Activated T-cell treated with anti-CD3 and anti-CD28 coated beads, Interleukin-2, amount 50 U/mL, for 72 hours (primary cell): ENCODE measurements at regions not wholly inside any gene's neighbourhood (a gene's known extent, or its start where the extent isn't known, plus 50 kb on each side); places are given as distances from the start of the nearest gene placed in this dataset.
"Not testable (repeated sequence)": the region's sequence is repeated elsewhere in the genome, so short reads cannot be mapped to it uniquely, and the experiment has no call there.

ENCODE experiments used
- ATAC-seq, 2 donors: fragments of 150-1000 bp; cut with Tn5 transposase; replicated peaks in 1 of 2; 2 replicates each; pipeline ENCODE4 v1.10.0; 2021; ENCODE audit warnings: moderate library complexity in 2 of 2, mild to moderate bottlenecking in 1 of 2
- DNase-seq, 2 donors: peaks; one replicate each; pipeline ENCODE4 v3.0.0; 2021 to 2022; ENCODE audit warnings: mixed read lengths in 1 of 2
- H3K27ac Mint-ChIP-seq: one replicate; pipeline ENCODE4 v1.8.0; 2022; ENCODE audit warnings: mild to moderate bottlenecking, moderate library complexity, mixed read lengths
- H3K27me3 Mint-ChIP-seq: one replicate; pipeline ENCODE4 v1.8.0; 2022; ENCODE audit warnings: low read depth, mixed read lengths
- H3K36me3 Mint-ChIP-seq, 2 donors: one replicate each; pipeline ENCODE4 v1.8.0; 2022; ENCODE audit warnings: mixed read lengths in 2 of 2, mild to moderate bottlenecking in 1 of 2; ENCODE audit not compliant: insufficient read depth in 2 of 2
- H3K4me1 Mint-ChIP-seq: one replicate; pipeline ENCODE4 v1.8.0; 2022; ENCODE audit warnings: low read depth, mixed read lengths
- H3K4me3 Mint-ChIP-seq, 2 donors: one replicate each; pipeline ENCODE4 v1.8.0; 2022; ENCODE audit warnings: mild to moderate bottlenecking in 2 of 2, mixed read lengths in 2 of 2, moderate library complexity in 2 of 2
- H3K9me3 Mint-ChIP-seq, 2 donors: one replicate each; pipeline ENCODE4 v1.8.0; 2022; ENCODE audit warnings: mixed read lengths in 2 of 2

DNA sequence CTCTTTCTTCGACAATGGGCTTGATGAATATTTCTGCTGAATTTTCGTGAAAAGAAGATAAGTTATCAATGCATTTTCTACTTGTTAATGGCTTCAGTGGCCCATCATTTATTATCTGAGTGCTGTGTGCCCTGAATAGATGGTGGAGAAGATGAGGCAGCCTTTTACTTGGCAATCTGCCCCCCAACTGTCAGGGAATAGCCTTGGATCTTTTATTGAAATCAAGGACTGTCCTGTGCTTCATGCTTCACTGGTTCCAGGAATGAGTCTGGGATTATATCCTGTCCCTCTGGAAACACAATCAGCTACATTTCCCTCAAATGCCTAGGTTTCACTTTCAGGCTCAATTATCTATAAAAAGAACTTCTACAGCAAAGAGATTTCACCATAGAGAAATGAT, 75.9 kb upstream of the NXPH1 start:
- H3K4me1 Mint-ChIP-seq = no peaks in the 10 kb centered on the region
- H3K36me3 Mint-ChIP-seq = no peaks in the 10 kb centered on the region
- peaks cover 19% of the 10 kb centered on the region for H3K27me3 Mint-ChIP-seq
- ATAC-seq (no peak), DNase-seq (no peak)
- H3K4me3 Mint-ChIP-seq = no peak overlapping the region
- no peaks in the 10 kb centered on the region for H3K9me3 Mint-ChIP-seq
- H3K27ac Mint-ChIP-seq = no peak overlapping the region

DNA sequence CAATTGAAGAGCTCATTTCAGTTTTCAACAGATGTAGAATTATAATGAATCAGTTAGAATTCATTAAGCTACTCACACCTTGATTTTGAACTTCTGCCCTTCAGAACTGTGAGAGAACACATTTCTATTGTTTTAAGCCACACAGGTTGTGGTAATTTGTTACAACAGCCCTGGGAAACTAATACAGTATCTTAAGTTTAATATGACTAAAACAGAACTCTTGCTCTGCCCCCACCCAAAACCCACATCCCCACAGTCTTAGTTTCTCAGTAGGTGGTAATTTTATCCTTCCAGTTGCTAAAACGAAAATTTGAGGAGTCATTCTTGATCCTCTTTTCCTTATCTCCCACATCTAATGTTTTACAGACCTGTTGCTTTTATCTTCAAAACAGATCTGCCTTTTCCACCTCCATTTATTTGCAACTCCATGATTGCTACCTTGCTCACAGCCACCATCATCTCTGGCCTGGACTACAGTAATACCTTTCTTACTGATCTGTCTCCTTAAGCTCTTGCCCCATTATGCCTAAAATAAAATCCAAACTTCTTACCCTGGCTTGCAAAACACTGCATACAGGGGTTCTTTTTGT, 72.8 kb upstream of the NXPH1 start:
- no peaks in the 10 kb centered on the region for H3K4me1 Mint-ChIP-seq
- no peaks in the 10 kb centered on the region for H3K36me3 Mint-ChIP-seq
- H3K4me3 Mint-ChIP-seq = no peak overlapping the region
- no peaks in the 10 kb centered on the region for H3K9me3 Mint-ChIP-seq
- ATAC-seq = no peak
- no peak for DNase-seq
- H3K27ac Mint-ChIP-seq = no peak overlapping the region
- peaks cover 32% of the 10 kb centered on the region for H3K27me3 Mint-ChIP-seq

DNA sequence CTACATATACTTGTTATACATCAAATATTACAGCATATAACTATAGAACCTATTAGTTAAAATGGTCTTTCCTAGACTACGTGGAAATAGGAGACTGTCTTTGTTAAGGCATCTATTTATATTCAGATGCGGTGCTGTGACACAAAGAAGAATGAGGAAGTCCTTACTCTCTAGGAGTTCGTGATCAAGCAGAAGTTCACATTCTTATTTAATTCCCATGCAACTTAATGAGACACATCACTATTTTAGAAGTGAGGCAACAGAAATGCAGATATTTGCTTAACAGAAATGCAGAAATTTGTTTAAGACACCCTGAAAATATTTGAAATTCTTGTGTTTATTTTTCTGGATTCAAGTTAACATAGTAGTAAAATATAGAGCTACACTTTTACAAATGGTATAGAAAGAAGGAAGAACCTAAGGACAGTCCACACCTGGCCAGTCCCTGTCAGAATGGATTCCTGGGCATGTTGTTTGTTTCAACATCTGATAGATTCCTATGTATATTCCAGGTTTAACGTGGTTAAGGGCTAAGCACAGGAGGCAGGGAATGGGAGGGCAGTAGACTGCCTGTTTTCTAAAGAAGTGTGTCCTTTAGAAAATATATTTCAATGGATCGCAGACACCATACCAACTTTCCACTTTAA, 70.6 kb upstream of the NXPH1 start:
- Mint-ChIP-seq H3K4me3 (no peak overlapping the region), H3K27ac (no peak overlapping the region), H3K36me3 (no peaks in the 10 kb centered on the region), H3K9me3 (no peaks in the 10 kb centered on the region), H3K4me1 (no peaks in the 10 kb centered on the region), H3K27me3 (peaks cover 32% of the 10 kb centered on the region)
- DNase-seq = no peak
- no peak for ATAC-seq

DNA sequence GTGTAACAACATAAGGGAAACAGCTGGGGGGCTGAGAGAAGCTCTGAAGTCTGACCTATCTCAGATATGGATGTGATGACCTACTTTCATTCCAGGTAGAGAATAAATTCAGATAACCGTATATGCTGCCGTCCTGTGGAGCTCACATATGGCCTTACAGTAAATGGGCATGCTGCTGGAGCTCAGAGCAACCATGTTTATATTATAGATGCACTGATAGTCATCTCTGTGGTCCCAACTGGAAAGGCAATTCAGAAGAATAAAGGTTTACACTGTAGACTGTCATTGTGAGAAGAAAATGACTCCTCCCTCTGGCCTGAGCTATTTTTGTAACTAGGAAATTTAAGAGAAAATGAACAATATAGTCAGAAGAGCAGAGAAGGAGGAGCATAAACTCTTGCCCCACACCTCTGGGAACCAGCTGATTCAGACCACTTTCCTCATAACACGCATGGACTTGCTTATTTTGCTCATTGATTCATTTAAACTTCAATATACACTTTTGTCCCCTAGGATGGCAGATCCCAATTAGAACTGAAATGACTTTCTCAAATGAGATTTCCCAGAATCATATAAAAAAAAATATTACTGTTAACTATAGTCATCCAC, 69.9 kb upstream of the NXPH1 start:
- Mint-ChIP-seq H3K36me3 (no peaks in the 10 kb centered on the region), H3K4me3 (no peak overlapping the region), H3K4me1 (no peaks in the 10 kb centered on the region), H3K27ac (no peak overlapping the region), H3K27me3 (peaks cover 32% of the 10 kb centered on the region), H3K9me3 (no peaks in the 10 kb centered on the region)
- ATAC-seq = no peak
- DNase-seq = no peak

DNA sequence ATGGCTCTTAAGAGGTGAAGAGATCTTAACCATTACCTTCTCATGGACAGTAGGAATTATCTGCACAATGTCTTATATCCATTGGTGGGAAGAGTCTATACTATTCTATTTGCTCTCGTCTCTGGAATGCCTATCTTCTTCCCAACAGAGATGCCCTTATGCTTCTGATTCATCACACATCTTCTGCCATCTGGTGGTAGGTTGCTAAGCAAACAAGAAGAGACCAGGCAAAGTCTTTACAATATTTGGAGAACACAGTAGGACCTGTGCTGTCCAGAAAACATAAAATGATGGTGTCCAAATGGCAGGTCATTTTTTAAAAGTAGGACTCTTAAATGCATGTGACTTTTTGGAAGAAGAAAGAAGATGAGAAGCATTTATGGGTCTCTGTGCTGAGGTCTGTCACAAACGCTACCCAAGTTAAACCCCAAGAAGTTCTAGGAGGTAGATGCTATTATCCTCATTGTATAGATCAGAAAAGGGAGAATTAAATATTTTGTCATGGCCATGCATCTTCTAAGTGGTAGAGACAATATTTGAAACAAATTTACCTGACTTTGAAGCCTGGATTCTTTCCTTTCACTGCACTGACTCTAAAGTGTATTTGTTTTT, 67.8 kb upstream of the NXPH1 start:
- Mint-ChIP-seq H3K4me3 (no peak overlapping the region), H3K4me1 (no peaks in the 10 kb centered on the region), H3K27ac (no peak overlapping the region), H3K36me3 (no peaks in the 10 kb centered on the region), H3K9me3 (peaks cover 0 to 1% of the 10 kb centered on the region in 2 donors), H3K27me3 (peaks cover 25% of the 10 kb centered on the region)
- DNase-seq (no peak), ATAC-seq (no peak)

DNA sequence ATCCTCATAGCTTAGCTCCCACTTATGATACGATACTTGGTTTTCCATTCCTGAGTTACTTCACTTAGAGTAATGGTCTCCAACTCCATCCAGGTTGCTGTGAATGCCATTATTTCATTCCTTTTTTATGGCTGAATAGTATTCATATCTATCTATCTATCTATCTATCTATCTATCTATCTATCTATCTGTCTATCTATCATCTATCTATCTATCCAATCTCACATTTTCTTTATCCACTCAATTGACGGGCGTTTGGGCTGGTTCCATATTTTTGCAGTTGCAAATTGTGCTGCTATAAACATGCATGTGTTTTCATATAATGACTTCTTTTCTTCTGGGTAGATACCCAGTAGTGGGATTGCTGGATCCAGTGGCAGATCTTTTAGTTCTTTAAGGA, 65.4 kb upstream of the NXPH1 start:
- ATAC-seq, H3K9me3 Mint-ChIP-seq, H3K4me3 Mint-ChIP-seq, H3K36me3 Mint-ChIP-seq, DNase-seq, H3K27ac Mint-ChIP-seq, H3K4me1 Mint-ChIP-seq: not testable (repeated sequence)
- peaks cover 27% of the 10 kb centered on the region for H3K27me3 Mint-ChIP-seq

DNA sequence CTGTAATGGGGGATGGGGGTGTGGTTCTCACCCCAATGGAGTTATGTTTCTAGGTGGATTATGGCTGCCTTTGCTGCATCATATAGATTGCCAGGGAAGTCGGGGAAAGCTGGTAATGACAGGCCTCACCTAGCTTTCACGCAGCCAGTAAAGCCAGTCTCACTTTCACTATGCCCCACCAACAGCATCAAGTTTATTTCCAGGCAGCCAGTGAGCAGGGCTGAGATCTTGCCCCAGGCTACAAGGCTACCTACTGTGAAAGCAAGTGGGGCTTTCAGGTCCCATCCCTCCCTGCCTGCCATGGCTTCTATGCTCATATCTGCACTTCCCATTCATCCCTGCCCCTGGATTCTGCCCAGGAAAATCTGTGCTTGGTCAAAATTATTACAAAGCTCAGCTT, 61.7 kb upstream of the NXPH1 start:
- no peak overlapping the region for H3K27ac Mint-ChIP-seq
- H3K36me3 Mint-ChIP-seq = no peaks in the 10 kb centered on the region
- H3K9me3 Mint-ChIP-seq = peaks cover 4% of the 10 kb centered on the region in 2 donors
- ATAC-seq (no peak), DNase-seq (no peak)
- H3K27me3 Mint-ChIP-seq = peaks cover 26% of the 10 kb centered on the region
- no peaks in the 10 kb centered on the region for H3K4me1 Mint-ChIP-seq
- no peak overlapping the region for H3K4me3 Mint-ChIP-seq

DNA sequence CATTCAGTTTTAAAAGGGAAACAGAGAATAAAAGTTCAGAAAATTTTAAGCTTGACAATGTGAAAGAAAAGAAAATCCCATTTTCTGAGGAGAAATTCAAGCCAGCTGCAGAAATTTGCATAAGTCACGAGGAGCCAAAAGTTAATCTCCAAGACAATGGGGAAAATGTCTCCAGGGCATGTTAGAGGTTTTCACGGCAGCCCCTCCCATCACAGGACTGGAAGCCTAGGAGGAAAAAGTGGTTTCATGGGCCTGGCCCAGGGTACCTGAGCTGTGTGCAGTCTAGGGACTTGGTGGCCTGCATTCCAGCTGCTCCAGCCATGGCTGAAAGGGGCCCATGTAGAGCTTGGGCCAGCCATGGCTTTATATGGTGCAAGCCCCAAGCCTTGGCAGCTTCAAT, 59.6 kb upstream of the NXPH1 start:
- DNase-seq (no peak), ATAC-seq (no peak)
- Mint-ChIP-seq H3K4me3 (no peak overlapping the region), H3K27ac (no peak overlapping the region), H3K9me3 (peaks cover 4% of the 10 kb centered on the region in 2 donors), H3K27me3 (peaks cover 26% of the 10 kb centered on the region), H3K36me3 (no peaks in the 10 kb centered on the region), H3K4me1 (no peaks in the 10 kb centered on the region)

DNA sequence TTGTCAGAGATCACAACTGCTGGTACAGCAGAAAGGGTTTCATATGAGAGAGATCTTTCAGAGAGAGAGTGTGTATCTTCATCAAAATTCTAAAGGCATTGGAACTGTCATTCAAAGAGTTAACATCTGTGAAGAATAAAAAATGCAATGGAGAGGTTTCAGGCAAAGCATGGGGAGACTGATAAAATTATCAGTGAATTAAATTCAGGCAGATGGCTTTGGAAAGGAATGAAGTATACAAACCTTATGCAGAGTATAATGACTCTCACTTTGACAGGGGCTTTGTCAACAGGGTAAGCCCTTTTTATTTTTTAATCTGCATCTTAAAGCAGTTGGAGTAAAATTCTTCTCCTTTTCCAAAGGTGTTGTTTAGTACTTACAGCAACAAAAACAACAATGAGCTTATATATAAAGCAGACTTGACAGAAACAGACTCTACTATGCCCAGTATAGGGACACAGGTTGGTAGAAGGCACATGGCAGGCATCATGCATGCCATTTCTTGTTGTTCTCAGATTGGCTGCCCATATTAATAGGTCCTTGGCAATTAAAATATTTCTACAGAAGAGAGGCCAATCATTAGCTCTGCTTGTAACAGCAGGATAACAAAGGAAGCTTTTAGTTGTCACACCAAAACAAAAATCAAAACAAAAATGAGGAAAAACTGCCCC, 54.9 kb upstream of the NXPH1 start:
- Mint-ChIP-seq H3K4me3 (no peak overlapping the region), H3K27ac (no peak overlapping the region), H3K27me3 (peaks cover 3% of the 10 kb centered on the region), H3K4me1 (no peaks in the 10 kb centered on the region), H3K9me3 (peaks cover 0 to 4% of the 10 kb centered on the region in 2 donors), H3K36me3 (no peaks in the 10 kb centered on the region)
- ATAC-seq = no peak
- DNase-seq = no peak

DNA sequence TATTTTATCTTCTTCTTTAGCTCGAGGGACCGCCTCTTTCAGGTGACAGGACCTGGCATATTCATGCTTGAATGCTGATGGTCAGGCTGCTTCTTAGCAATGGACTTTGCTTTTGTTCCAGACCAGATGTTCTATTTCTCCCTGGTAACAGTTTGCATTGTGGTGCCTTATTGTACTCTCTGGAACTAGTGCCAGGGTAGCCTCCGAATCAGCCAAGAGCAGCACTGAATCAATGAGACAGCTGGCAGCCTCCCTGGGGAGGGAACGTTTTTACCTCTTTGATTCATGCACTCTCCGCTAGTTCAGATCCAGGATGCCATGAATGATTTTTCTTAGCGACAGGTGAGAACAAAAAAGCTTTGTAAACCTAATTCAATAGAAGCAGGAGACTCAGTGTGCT, 54.1 kb upstream of the NXPH1 start:
- DNase-seq = no peak
- no peaks in the 10 kb centered on the region for H3K27me3 Mint-ChIP-seq
- H3K9me3 Mint-ChIP-seq = peaks cover 0 to 4% of the 10 kb centered on the region in 2 donors

DNA sequence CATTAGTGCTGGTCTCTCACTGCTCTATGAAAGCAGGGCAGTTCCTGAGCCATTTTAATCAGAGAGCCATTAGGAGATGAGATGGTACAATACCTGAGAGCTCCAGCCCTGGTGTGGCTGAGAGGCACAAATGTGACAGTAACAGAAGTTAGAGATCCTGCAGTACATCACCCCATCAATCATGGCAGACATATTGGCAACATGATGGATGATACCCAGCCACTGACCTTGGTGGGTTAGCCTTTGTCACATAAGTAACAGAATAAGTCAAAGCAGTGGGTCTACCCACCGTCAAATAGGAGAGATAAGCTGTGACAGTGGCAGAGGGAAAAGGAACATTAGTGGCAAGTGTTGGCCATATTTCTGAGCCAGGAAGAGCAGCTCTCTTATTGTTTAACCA, 53.3 kb upstream of the NXPH1 start:
- no peaks in the 10 kb centered on the region for H3K4me1 Mint-ChIP-seq
- peaks cover 0 to 2% of the 10 kb centered on the region in 2 donors for H3K9me3 Mint-ChIP-seq
- no peak for ATAC-seq
- H3K27me3 Mint-ChIP-seq = no peaks in the 10 kb centered on the region
- no peak overlapping the region for H3K27ac Mint-ChIP-seq
- DNase-seq = no peak
- H3K36me3 Mint-ChIP-seq = no peaks in the 10 kb centered on the region
- no peak overlapping the region for H3K4me3 Mint-ChIP-seq

More for the DNA sequence above, 54.1 kb upstream of the NXPH1 start:
- no peak overlapping the region for H3K4me3 Mint-ChIP-seq
- H3K4me1 Mint-ChIP-seq = no peaks in the 10 kb centered on the region
- no peak for ATAC-seq
- no peaks in the 10 kb centered on the region for H3K36me3 Mint-ChIP-seq
- no peak overlapping the region for H3K27ac Mint-ChIP-seq

DNA sequence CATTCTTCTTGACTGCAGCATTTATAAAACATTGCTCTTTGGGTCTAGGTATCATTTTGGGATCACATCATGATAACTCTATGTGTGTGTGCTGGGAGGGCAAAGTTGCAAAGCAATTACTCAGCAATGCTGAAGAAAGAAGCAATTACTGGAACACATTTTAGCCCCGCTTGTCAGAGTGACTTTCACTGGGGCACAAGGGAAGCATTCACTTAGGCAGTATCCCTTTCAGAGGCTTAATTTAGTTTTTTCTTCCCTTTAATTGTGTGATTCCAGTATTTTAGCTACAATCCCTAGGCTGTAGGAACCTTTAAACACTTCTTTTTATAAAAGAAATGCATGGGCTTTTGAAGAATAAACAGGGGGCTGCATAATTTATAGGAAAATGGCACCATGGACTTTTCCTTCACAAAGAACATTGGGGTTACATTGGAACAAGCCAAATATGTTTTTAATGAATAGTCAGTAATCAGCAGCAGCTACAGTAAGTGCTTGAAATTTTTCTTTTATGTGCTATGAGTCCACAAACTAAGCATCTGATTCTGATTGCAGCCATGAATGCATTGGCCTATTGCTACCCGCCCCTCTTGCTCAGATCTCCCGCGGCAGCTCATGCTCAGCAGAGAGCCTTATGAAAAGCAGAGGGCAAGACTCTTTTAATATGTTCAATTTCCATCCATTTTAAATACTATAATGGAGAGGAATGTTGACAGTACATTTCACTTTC, 51.2 kb upstream of the NXPH1 start:
- no peaks in the 10 kb centered on the region for H3K36me3 Mint-ChIP-seq
- no peak overlapping the region for H3K27ac Mint-ChIP-seq
- H3K27me3 Mint-ChIP-seq = peaks cover 6% of the 10 kb centered on the region
- ATAC-seq (no peak), DNase-seq (no peak)
- H3K9me3 Mint-ChIP-seq = no peaks in the 10 kb centered on the region
- no peak overlapping the region for H3K4me3 Mint-ChIP-seq
- H3K4me1 Mint-ChIP-seq = peaks cover 5% of the 10 kb centered on the region
